A673 (cell line): ENCODE measurements at regions not wholly inside any gene's neighbourhood (a gene's known extent, or its start where the extent isn't known, plus 50 kb on each side); places are given as distances from the start of the nearest gene placed in this dataset.

Experiments
- EZH2 ChIP-seq: fragments of 200-600 bp; sonication (generic); IDR thresholded peaks from 2 replicates; pipeline ENCODE4 v1.6.1; 2017; ENCODE audit warnings: borderline replicate concordance, low read depth, mild to moderate bottlenecking, mixed read lengths, antibody characterized with exemption, low read length; ENCODE audit not compliant: poor library complexity, severe bottlenecking
- TF ChIP-seq, protein P1 (sequence below): fragments of 300-800, 200-600 bp; sonication (generic); conservative IDR thresholded peaks from 2 replicates; pipeline ENCODE4 v1.5.1; 2017; ENCODE audit warnings: low read depth, mild to moderate bottlenecking, antibody characterized with exemption, low read length, moderate library complexity, mixed read lengths

DNA sequence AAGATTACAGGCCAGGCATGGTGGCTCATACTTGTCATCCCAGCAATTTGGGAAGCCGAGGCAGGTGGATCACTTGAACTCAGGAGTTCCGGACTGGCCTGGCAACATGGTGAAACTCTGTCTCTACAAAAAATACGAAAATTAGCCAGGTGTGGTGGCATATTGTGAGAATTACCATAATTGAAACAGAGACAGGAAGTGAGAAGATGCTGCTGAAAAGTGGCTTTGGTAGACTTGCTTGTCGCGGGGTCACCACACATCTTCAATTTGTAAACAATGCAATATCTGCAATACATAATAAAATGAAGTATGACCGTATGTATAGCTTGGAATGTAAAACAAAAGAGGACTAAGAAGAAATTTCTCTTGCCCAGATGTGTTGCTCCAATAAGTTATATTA is 490.5 kb downstream of the GABRG2 start:
- TF ChIP-seq, protein P1, sequence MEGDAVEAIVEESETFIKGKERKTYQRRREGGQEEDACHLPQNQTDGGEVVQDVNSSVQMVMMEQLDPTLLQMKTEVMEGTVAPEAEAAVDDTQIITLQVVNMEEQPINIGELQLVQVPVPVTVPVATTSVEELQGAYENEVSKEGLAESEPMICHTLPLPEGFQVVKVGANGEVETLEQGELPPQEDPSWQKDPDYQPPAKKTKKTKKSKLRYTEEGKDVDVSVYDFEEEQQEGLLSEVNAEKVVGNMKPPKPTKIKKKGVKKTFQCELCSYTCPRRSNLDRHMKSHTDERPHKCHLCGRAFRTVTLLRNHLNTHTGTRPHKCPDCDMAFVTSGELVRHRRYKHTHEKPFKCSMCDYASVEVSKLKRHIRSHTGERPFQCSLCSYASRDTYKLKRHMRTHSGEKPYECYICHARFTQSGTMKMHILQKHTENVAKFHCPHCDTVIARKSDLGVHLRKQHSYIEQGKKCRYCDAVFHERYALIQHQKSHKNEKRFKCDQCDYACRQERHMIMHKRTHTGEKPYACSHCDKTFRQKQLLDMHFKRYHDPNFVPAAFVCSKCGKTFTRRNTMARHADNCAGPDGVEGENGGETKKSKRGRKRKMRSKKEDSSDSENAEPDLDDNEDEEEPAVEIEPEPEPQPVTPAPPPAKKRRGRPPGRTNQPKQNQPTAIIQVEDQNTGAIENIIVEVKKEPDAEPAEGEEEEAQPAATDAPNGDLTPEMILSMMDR = no peak
- TF ChIP-seq EZH2 = no peak
